B cell (primary cell): ENCODE measurements at regions not wholly inside any gene's neighbourhood (a gene's known extent, or its start where the extent isn't known, plus 50 kb on each side); places are given as distances from the start of the nearest gene placed in this dataset.

Source experiments
- ATAC-seq: fragments of 200-7000 bp; cut with Tn5 transposase; one replicate; pipeline ENCODE4 v1.10.0; 2021; ENCODE audit warnings: low read depth, mild to moderate bottlenecking, moderate number of reproducible peaks, moderate library complexity
- CTCF ChIA-PET: fragments of 350-600 bp; sonication (Branson Sonifier 250); formaldehyde crosslinking; loops from one replicate; lab custom pipeline; 2021; ENCODE audit warnings: antibody characterized with exemption, inconsistent platforms; lab: Charles Lee
- POLR2A ChIA-PET: fragments of 350-600 bp; sonication (Branson Sonifier 250); formaldehyde crosslinking; loops from one replicate; lab custom pipeline; 2021; ENCODE audit warnings: antibody characterized with exemption; lab: Charles Lee
- DNase-seq: peaks from one replicate; pipeline ENCODE4 v3.0.0; 2013
- H2AFZ ChIP-seq: 2 replicates; pipeline ENCODE4 v1.6.1; 2012; ENCODE audit warnings: mild to moderate bottlenecking, low read depth, low read length; ENCODE audit not compliant: insufficient read depth, poor library complexity, severe bottlenecking
- H3K27ac ChIP-seq, 2 donors: 1 replicate in 1 of 2; 2 replicates in 1 of 2; pipeline ENCODE4 v1.5.1; 2012 to 2013; ENCODE audit warnings: low read length in 2 of 2, mild to moderate bottlenecking in 2 of 2, moderate library complexity in 1 of 2
- H3K27me3 ChIP-seq, 4 experiments: fragments of 200-600 bp in 1 of 4; sonication (generic) in 1 of 4; replicated peaks in 1 of 4; 1 replicate in 2 of 4; 2 replicates in 2 of 4; pipeline versions ENCODE4 v1.6.1 to v1.7.0; 2013 to 2016; ENCODE audit warnings: low read length in 3 of 4, mild to moderate bottlenecking in 2 of 4, mixed read lengths in 1 of 4, moderate library complexity in 1 of 4; ENCODE audit not compliant: insufficient read depth in 4 of 4, control insufficient read depth in 3 of 4; ENCODE audit errors: control extremely low read depth in 1 of 4
- H3K36me3 ChIP-seq, 2 experiments: replicated peaks in 1 of 2; 1 replicate in 1 of 2; 2 replicates in 1 of 2; pipeline versions ENCODE4 v1.6.1 to v1.7.1; 2013; ENCODE audit warnings: low read length in 1 of 2; ENCODE audit not compliant: insufficient read depth in 2 of 2, control insufficient read depth in 1 of 2; ENCODE audit errors: control extremely low read depth in 1 of 2, extremely low read depth in 1 of 2
- H3K4me1 ChIP-seq, 2 donors: fragments of 200-600 bp in 1 of 2; sonication (generic) in 1 of 2; 1 replicate in 1 of 2; 2 replicates in 1 of 2; pipeline versions ENCODE4 v1.5.1 to v1.6.1; 2013 to 2017; ENCODE audit warnings: low read length in 2 of 2; ENCODE audit not compliant: control insufficient read depth in 2 of 2, insufficient read depth in 2 of 2
- H3K4me2 ChIP-seq: replicated peaks from 2 replicates; pipeline ENCODE3; 2012; ENCODE audit warnings: mild to moderate bottlenecking, low read depth, low read length; ENCODE audit not compliant: poor library complexity, severe bottlenecking
- H3K4me3 ChIP-seq, 5 experiments: fragments of 200-600 bp in 1 of 5; sonication (generic) in 1 of 5; 1 replicate in 3 of 5; 2 replicates in 2 of 5; pipeline versions ENCODE4 v1.5.1 to v1.7.0; 2011 to 2016; ENCODE audit warnings: low read length in 4 of 5, mild to moderate bottlenecking in 4 of 5, low read depth in 2 of 5, control low read depth in 1 of 5, moderate library complexity in 1 of 5; ENCODE audit not compliant: insufficient read depth in 1 of 5; ENCODE audit errors: control extremely low read depth in 1 of 5, extremely low read depth in 1 of 5
- H3K79me2 ChIP-seq: fragments of 200-600 bp; sonication (generic); one replicate; pipeline ENCODE4 v1.6.0; 2016; ENCODE audit warnings: low read length; ENCODE audit not compliant: control insufficient read depth, insufficient read depth
- H3K9ac ChIP-seq: fragments of 200-600 bp; sonication (generic); 2 replicates; pipeline ENCODE4 v1.6.1; 2017; ENCODE audit warnings: mild to moderate bottlenecking, low read length, moderate library complexity
- H3K9me3 ChIP-seq, 3 donors: one replicate each; pipeline versions ENCODE4 v1.6.1 to v1.7.1; 2013; ENCODE audit warnings: low read length in 2 of 3; ENCODE audit not compliant: control insufficient read depth in 2 of 3, insufficient read depth in 1 of 3; ENCODE audit errors: control extremely low read depth in 1 of 3
- H4K20me1 ChIP-seq: 2 replicates; pipeline ENCODE4 v1.6.0; 2012; ENCODE audit warnings: mild to moderate bottlenecking, low read length; ENCODE audit not compliant: insufficient read depth, control insufficient read depth, poor library complexity, severe bottlenecking
- H3K27ac Mint-ChIP-seq: one replicate; pipeline ENCODE4 v1.8.0; 2021; ENCODE audit warnings: mixed read lengths
- H3K27me3 Mint-ChIP-seq: one replicate; pipeline ENCODE4 v1.8.0; 2021; ENCODE audit warnings: mixed read lengths
- H3K4me1 Mint-ChIP-seq: one replicate; pipeline ENCODE4 v1.8.0; 2021; ENCODE audit warnings: mixed read lengths
- H3K4me3 Mint-ChIP-seq: one replicate; pipeline ENCODE4 v1.8.0; 2021; ENCODE audit warnings: mixed read lengths
- H3K9me3 Mint-ChIP-seq: one replicate; pipeline ENCODE4 v1.8.0; 2022; ENCODE audit warnings: mixed read lengths; ENCODE audit not compliant: insufficient read depth
- EZH2 ChIP-seq: IDR thresholded peaks from 2 replicates; pipeline ENCODE4 v1.6.1; 2012; ENCODE audit warnings: borderline replicate concordance, low read depth, mild to moderate bottlenecking, moderate library complexity, low read length; ENCODE audit not compliant: insufficient read depth, poor library complexity, severe bottlenecking
- WGBS: methylation state at CpG from one replicate; pipeline ENCODE4 v1.1.5; 2013; ENCODE audit warnings: missing lambda C conversion rate; ENCODE audit not compliant: insufficient coverage; 5-methylcytosine and 5-hydroxymethylcytosine counted together
- intact Hi-C: fragments of 100-400 bp; cut with micrococcal nuclease; formaldehyde crosslinking; loops from one replicate; pipeline ENCODE4 v1.10.0; 2022
- TF ChIP-seq, protein P1 (sequence below): fragments of 200-600 bp; IDR thresholded peaks from one replicate; pipeline ENCODE4 v1.8.0; 2022; ENCODE audit warnings: antibody characterized with exemption, mild to moderate bottlenecking

DNA sequence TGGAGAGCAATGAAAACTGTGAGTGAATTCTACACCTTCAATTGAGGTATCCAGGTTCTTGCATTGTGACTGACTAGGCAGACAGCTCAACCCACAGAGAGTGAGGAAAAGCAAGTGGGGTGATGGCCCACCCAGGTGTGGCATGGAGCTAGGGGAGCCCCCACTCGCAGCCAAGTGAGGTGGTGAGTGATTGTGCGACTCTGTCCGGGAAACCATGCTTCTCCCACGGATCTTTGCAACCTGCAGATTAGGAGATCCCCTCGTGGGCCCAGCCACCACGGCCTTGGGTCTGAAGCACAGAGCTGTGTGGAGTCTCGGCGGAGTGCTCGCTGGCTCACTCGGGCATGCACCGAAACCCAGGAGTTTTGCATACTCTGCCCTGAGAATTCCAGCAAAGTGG lies 120.1 kb downstream of the ALG10 start:
- no peaks in the 10 kb centered on the region for H3K36me3 ChIP-seq
- ATAC-seq (no peak), DNase-seq (no peak)
- no peaks in the 10 kb centered on the region for H3K9me3 ChIP-seq
- no peak overlapping the region for H3K9ac ChIP-seq
- CTCF ChIA-PET: no interaction called here
- no peaks in the 10 kb centered on the region for H3K4me1 Mint-ChIP-seq
- H3K79me2 ChIP-seq: no peaks in the 10 kb centered on the region
- no peaks in the 10 kb centered on the region for H4K20me1 ChIP-seq
- TF ChIP-seq, protein P1, sequence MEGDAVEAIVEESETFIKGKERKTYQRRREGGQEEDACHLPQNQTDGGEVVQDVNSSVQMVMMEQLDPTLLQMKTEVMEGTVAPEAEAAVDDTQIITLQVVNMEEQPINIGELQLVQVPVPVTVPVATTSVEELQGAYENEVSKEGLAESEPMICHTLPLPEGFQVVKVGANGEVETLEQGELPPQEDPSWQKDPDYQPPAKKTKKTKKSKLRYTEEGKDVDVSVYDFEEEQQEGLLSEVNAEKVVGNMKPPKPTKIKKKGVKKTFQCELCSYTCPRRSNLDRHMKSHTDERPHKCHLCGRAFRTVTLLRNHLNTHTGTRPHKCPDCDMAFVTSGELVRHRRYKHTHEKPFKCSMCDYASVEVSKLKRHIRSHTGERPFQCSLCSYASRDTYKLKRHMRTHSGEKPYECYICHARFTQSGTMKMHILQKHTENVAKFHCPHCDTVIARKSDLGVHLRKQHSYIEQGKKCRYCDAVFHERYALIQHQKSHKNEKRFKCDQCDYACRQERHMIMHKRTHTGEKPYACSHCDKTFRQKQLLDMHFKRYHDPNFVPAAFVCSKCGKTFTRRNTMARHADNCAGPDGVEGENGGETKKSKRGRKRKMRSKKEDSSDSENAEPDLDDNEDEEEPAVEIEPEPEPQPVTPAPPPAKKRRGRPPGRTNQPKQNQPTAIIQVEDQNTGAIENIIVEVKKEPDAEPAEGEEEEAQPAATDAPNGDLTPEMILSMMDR: no peak
- no peak for TF ChIP-seq EZH2
- no peaks in the 10 kb centered on the region for H3K9me3 Mint-ChIP-seq
- no peak overlapping the region for H3K27ac ChIP-seq
- H2AFZ ChIP-seq: no peak overlapping the region
- H3K4me2 ChIP-seq: no peak overlapping the region
- no peak overlapping the region for H3K27ac Mint-ChIP-seq
- POLR2A ChIA-PET: no interaction called here
- H3K27me3 ChIP-seq: no peaks in the 10 kb centered on the region
- peaks cover 7% of the 10 kb centered on the region for H3K27me3 Mint-ChIP-seq
- intact Hi-C loops: no loop called here
- no peak overlapping the region for H3K4me3 ChIP-seq
- 86% methylated on average over 11 of the region's 11 CpGs for WGBS
- H3K4me1 ChIP-seq: no peaks in the 10 kb centered on the region
- H3K4me3 Mint-ChIP-seq: no peak overlapping the region

DNA sequence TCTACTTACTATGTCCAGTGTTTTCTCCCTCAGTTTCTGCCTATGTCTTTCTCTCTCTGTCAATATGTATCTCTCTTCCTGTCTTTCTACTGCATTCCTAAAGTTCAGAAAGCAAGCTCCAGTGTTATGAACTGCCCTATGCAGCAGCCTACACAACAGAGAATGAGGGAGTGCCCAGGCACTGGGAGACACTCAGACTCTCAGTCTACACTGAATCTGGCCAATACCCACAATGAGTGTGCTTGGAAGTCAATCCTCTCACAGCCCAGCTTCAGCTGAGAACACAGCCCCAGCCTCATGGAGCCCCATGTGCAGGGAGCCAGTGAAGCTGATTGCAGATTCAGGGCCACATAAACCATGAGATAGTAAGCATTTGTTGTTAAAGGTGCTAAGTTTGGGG lies 128.7 kb downstream of the ALG10 start:
- Histone ChIP-seq H3K27ac (no peak overlapping the region), H3K79me2 (no peaks in the 10 kb centered on the region), H4K20me1 (no peaks in the 10 kb centered on the region), H3K4me3 (no peak overlapping the region), H3K9ac (no peak overlapping the region), H3K36me3 (no peaks in the 10 kb centered on the region), H2AFZ (no peak overlapping the region), H3K4me2 (no peak overlapping the region), H3K4me1 (no peaks in the 10 kb centered on the region), H3K9me3 (no peaks in the 10 kb centered on the region), H3K27me3 (no peaks in the 10 kb centered on the region)
- intact Hi-C loops: no loop called here
- Mint-ChIP-seq H3K4me3 (no peak overlapping the region), H3K9me3 (no peaks in the 10 kb centered on the region), H3K27me3 (peaks cover 4% of the 10 kb centered on the region), H3K4me1 (no peaks in the 10 kb centered on the region), H3K27ac (no peak overlapping the region)
- ATAC-seq: no peak
- ChIA-PET CTCF (no interaction called here), POLR2A (no interaction called here)
- no peak for TF ChIP-seq EZH2
- TF ChIP-seq, protein P1: no peak
- DNase-seq: no peak
